ENCODE measurements at regions not wholly inside any gene's neighbourhood (a gene's known extent, or its start where the extent isn't known, plus 50 kb on each side); places are given as distances from the start of the nearest gene placed in this dataset.

DNA sequence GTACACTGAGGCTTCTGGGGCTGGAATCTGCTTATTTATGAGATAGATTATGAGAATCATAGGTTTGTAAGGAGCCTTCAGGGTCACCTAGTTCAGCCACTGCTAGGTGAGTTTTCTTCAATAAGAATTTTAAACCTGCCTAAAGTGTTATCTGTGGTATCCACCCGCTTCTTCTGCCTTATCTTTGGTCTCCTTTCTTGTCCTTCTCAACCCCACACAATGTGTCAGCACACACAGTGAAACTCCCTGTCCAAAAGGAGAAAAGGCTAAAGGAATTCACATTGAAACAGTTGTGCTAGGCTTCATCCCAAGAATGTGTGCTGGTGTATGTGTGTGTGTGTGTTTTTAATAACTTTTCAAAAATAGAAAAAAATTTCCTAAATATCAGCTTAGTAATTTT is 259.3 kb upstream of the BTG1 start:
- TF ChIP-seq, protein P1, sequence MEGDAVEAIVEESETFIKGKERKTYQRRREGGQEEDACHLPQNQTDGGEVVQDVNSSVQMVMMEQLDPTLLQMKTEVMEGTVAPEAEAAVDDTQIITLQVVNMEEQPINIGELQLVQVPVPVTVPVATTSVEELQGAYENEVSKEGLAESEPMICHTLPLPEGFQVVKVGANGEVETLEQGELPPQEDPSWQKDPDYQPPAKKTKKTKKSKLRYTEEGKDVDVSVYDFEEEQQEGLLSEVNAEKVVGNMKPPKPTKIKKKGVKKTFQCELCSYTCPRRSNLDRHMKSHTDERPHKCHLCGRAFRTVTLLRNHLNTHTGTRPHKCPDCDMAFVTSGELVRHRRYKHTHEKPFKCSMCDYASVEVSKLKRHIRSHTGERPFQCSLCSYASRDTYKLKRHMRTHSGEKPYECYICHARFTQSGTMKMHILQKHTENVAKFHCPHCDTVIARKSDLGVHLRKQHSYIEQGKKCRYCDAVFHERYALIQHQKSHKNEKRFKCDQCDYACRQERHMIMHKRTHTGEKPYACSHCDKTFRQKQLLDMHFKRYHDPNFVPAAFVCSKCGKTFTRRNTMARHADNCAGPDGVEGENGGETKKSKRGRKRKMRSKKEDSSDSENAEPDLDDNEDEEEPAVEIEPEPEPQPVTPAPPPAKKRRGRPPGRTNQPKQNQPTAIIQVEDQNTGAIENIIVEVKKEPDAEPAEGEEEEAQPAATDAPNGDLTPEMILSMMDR (IDR thresholded peaks at IDR 0.05), result no peak
- no peak for TF ChIP-seq EZH2 (IDR thresholded peaks at IDR 0.05)

Data from neural progenitor cell (in vitro differentiated cells).